Stimulated activated CD8-positive, alpha-beta memory T cell treated with anti-CD3 and anti-CD28 coated beads, Interleukin-4, amount 100 ng/mL, for 48 hours (primary cell): ENCODE measurements at regions not wholly inside any gene's neighbourhood (a gene's known extent, or its start where the extent isn't known, plus 50 kb on each side); places are given as distances from the start of the nearest gene placed in this dataset.
"Not testable (repeated sequence)": the region's sequence is repeated elsewhere in the genome, so short reads cannot be mapped to it uniquely, and the experiment has no call there.

Experiments
- DNase-seq: peaks from one replicate; pipeline ENCODE4 v3.0.0-alpha.2; 2020

DNA sequence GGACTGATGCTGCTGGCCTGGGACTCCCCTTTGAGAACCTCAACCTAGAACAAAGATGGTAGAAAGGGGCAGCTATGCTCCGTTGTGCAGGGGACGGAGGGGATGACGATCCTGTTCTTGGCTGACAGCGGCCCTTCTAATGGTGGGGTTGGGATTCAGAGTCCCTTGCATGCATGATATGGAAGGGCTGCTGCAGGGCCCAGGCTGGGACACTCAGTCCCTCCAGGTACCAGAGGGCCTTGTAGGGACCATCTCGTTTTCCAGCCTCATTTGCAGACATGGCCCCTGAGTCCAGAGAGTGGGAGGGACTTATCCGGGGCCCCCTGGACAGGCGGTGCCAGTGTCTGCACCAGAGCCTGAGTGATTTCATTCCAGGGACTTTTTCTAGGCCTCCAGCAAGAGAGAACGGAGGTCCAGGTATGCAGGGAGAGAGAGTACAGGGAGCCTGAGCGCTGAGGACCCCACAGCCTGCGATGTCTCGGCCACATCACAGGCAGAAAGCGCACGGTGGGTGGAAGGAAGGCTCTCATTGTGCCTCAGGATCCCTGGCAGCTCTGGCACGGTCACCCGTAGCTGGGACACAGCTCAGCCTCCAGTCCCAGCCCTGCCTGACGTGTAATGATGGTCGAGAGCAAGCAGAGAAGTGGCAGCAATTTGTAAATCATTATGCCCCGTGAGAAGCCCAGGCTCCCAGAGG, 860.8 kb downstream of the TBC1D22A start:
- no peak for DNase-seq

- DNase-seq = no peak
Observed at GRCh38 chr22:47622541-47622940, 860.1 kb downstream of the TBC1D22A start.

DNA sequence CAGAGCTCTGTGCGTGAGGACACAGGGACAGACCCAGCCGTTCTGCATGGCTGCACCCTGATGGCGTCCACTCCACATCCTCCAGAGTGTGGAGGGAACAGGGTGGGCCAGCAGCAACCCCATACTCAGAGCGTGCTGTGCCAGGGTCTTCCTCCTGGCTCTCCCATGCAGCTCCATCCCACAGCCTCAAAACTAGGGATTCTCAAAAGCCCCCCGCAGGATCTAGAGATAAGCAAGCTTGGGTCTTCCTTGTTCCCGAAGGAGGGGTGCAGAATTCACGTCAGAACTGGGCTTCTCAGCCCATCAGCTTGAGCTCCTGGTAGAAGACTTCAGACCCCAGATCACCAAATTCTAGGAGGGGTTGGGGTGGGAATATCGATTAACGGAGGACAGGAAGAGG, 858.8 kb downstream of the TBC1D22A start:
- no peak for DNase-seq

DNA sequence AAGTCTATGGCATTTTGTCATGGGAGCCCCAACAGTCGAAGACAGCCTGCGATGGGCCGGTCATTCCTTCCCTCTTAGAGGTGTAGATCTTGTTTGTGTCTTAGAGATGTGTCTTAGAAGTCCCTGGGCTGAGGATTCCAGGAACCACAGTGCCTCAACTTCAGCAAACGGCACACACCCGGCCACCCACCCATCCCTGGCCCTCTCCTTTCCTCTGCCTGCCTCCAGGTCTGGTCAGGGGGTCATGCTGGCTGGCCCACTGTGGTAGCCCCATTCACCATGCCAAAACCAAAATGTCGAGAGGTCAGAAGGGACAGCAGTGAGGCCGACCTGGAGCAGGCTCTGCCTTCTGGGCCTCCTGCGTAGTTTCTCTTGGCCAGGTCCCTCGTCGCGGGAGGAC, 857.9 kb downstream of the TBC1D22A start:
- DNase-seq = no peak

DNA sequence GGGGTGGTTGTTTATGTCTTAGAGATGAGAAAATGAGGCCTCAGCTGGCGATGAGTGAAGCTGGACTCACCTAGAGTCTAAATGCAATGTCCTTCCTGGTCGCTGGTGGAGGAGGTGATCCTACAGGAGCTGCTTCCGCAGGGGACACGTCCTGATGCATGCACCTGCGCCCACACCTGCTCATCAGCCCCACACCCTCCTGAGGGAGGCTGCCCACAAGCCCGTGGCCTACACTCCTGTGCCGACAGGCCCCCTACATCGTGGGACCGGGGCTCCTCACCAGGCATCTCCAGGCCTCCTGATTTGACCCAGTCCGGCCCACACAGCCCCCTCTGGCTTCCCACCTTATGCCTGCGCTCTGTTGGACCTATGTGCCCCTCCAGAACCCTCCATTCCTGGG, 857.2 kb downstream of the TBC1D22A start:
- DNase-seq = no peak

- no peak for DNase-seq
Observed at GRCh38 chr22:47618180-47619010, 855.9 kb downstream of the TBC1D22A start.

GRCh38 chr22:47617186-47617585, 854.7 kb downstream of the TBC1D22A start:
- DNase-seq = no peak

DNA sequence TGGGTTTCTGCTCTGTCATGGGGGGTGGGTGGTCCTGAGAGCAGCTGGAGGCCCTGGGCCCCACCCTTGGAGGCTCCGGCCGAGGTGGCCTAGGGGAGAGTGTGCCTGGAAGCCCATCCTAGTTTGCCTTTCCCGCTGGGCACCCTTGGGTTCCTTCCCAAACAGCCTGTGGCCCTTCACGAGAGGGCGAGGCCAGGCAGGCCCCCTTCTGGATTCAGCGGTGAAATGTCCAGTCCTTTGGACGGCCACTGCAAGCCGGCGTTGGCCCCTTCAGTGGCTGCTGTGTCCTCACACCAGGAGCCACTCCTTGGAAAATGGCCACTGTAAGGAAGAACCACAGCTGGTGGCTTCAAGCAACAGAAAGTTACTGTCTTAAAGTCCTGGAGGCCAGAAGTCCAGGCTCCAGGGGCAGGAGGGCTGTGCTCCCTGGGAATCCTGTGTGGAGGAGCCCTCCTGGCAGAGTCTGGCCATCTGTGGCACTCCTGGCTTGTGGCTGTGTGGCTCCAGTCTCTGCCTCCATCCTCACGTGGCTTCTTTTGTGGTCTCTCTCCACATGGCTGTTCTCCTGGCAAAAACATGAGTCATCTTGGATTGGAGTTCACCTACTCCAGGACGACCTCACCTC, 854.1 kb downstream of the TBC1D22A start:
- no peak for DNase-seq

GRCh38 chr22:47615051-47615450, 852.6 kb downstream of the TBC1D22A start:
- DNase-seq = no peak

GRCh38 chr22:47613606-47614350, 851.3 kb downstream of the TBC1D22A start:
- DNase-seq = no peak

GRCh38 chr22:47613181-47613580, 850.7 kb downstream of the TBC1D22A start:
- not testable (repeated sequence) for DNase-seq

- no peak for DNase-seq
Observed at GRCh38 chr22:47612311-47612910, 850.0 kb downstream of the TBC1D22A start.

DNA sequence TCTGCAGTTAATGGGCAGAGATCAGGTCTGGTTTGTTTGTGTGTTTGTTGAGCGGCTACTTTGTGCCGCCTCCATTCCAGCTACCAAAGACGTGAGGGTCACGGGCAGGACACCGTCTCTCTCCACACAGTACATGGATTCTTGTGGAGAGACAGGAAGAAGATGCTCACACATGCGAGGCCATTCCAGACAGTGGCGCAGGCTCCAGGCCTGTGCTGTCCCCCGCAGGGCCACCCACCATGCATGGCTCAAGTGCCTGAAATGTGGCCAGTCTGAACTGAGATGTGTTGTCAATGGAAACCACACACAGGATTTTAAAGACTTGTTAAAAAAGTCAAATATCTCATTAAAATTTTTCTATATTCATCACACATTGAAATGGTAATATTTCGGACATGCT, 848.3 kb downstream of the TBC1D22A start:
- no peak for DNase-seq

DNA sequence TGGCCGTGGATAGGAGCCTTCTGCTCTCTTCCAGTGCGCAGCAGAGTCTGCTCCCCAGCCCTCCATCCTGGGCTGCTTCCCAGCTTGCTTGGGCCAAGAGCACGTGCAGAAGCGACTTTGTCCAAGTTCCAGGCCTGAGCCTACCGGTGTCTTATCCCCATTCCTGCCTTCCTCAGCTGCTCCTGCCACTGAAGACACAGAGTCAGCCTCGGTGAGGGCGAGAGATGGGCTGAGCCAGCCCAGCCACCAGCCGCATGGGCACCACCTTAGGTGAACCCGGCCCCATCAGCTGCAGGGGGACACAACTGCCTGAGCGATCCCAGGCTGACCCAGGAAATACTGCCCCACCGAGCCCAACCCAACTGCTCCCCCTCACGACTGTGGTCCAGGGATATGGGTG, 847.8 kb downstream of the TBC1D22A start:
- DNase-seq = no peak

DNA sequence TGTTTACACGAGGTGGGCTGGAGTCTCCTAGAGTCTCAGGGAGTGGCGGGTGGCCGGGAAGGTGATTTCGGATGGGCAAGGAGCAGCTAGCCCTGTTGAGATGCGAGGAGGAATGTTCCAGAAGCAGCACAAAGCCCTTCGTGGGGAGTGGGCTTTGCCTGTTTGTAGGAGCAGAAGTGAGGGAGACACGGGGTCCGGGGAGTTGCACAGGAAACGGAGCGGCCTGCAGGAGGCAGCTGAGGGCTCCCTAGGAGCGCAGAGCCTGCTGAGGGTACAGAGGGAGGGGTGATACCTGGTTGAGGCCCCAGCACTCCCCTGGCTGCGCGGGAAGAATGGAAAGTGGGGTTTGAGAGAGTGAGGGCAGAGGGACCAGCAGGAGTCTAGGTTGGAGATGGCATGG, 847.2 kb downstream of the TBC1D22A start:
- no peak for DNase-seq

DNA sequence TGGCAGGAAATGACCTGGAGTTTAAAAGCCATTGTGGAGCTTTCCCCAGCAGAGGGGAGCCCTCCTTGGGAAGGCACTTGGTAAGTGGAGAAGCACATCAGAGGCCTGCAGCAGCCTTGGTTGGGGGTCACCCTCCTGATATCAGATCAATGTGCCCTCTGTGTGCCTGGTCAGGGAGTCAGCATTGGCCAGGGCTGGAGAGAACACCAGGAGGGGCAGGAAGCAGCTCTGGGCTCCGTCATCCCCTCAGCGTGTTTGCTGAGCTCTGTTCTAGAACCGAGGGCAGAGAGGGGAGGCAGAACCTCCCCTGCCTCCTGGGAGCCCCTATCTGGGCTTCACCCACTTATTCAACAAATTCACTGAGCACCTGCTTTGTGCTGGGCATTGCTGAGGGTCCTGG, 846.0 kb downstream of the TBC1D22A start:
- no peak for DNase-seq

DNA sequence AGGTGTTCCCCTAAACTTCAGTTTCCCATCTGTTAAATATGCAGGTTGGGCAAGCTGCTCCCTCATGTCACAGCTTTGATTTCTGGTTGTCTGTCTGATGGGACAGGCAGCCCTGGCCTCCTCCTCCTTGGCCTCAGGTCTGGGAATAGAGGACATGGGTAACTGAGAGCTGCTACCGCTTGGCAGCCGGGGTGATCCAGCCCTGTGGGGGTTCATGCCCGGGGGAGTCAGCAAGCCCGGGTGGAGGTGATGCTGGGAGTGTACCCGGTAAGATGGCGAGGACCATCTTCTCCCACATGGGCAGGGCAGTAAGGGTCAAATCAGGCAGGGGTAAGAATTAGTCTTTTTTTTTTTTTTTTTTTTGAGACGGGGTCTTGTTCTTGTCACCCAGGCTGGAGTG, 845.0 kb downstream of the TBC1D22A start:
- DNase-seq = no peak

DNA sequence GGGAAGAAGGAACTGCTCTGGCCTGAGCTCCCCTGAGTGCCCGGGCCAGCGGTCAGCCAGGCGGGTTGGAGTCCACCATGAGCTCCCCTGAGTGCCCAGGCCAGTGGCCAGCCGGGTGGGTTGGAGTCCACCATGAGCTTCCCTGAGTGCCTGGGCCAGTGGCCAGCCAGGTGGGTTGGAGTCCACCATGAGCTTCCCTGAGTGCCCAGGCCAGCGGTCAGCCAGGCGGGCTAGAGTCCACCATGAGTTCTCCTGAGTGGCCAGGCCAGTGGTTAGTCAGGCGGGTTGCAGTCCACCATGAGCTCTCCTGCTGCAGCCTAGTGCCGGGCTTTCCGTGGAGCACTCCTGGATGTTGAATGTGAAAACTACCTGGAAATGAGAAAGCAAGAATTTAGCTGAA, 844.0 kb downstream of the TBC1D22A start:
- DNase-seq = no peak

- no peak for DNase-seq
Observed at GRCh38 chr22:47605886-47606285, 843.4 kb downstream of the TBC1D22A start.

GRCh38 chr22:47605441-47605840, 843.0 kb downstream of the TBC1D22A start:
- DNase-seq = no peak

- no peak for DNase-seq
Observed at GRCh38 chr22:47604563-47604962, 842.1 kb downstream of the TBC1D22A start.

DNA sequence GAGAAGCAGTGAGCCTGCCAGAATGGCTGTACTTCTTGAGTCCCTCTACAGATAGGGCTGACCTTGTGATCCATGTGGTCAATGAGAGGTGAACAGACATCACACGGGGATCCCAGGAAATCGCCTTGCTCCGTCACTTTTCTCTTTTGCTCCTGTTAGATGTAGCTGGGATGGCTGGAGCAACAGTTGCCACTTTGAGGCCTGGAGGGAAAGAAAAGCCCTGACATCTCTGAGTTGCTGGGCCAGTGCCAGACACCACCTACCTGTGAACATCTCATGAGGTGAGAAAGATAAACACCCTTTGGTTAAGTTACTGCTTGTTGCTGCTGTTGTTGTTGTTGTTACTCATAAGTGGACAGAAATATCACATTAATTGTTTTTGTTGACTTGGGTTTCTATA, 840.3 kb downstream of the TBC1D22A start:
- DNase-seq = peak; percentile 6

DNA sequence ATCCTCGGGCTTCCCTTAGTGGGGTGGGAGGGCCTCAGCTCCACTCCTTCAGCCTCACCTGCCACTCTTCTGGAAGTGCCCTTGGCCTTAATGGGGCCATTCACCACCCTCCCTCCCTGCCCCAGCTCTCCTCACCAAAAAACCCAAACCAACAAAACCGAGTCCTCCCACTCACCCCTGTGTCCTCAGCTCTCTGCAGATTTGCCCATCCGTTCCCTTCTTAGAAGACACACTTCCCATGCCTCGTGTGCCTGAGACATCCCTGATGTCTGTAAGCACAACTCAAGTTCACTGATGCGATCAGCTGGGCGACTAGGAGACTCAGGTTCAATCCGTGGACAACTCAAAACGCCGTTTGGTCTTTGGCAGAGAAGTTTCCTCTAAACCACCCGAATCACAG, 839.2 kb downstream of the TBC1D22A start:
- peak; percentile 5 for DNase-seq
